PC-3 (cell line): ENCODE measurements at regions not wholly inside any gene's neighbourhood (a gene's known extent, or its start where the extent isn't known, plus 50 kb on each side); places are given as distances from the start of the nearest gene placed in this dataset.
"Not testable (repeated sequence)": the region's sequence is repeated elsewhere in the genome, so short reads cannot be mapped to it uniquely, and the experiment has no call there.

Experiments
- ATAC-seq: fragments of 200-7000 bp; cut with Tn5 transposase; 2 replicates; pipeline ENCODE4 v1.9.1; 2020; ENCODE audit warnings: mild to moderate bottlenecking, moderate library complexity
- BruUV-seq: library from RNA; stranded (reverse); fragments of 400-500 nt; replicated peaks from 2 replicates; lab custom pipeline; 2021; lab: Mats Ljungman, UMichigan
- CTCF ChIA-PET: fragments of 300-600 bp; sonication (Branson Sonifier 250); formaldehyde crosslinking; loops from one replicate; lab custom pipeline; 2022; ENCODE audit warnings: antibody characterized with exemption; lab: Charles Lee
- POLR2A ChIA-PET: fragments of 300-600 bp; sonication (Branson Sonifier 250); formaldehyde crosslinking; loops from one replicate; lab custom pipeline; 2022; ENCODE audit warnings: antibody characterized with exemption; ENCODE audit not compliant: unreplicated experiment; lab: Charles Lee
- DNase-seq: peaks from one replicate; pipeline ENCODE4 v3.0.0-alpha.2; 2015
- H2AFZ ChIP-seq: fragments of 300-600 bp; sonication (generic); 2 replicates; pipeline ENCODE4 v1.6.0; 2016; ENCODE audit warnings: antibody characterized with exemption, low read length
- H3F3A ChIP-seq: fragments of 300-600 bp; sonication (generic); one replicate; pipeline ENCODE4 v1.6.0; 2017; ENCODE audit warnings: antibody characterized with exemption, low read length, control low read depth, mild to moderate bottlenecking; ENCODE audit not compliant: unreplicated experiment
- H3K27ac ChIP-seq: fragments of 300-600 bp; sonication (generic); 2 replicates; pipeline ENCODE4 v1.5.1; 2016; ENCODE audit warnings: mild to moderate bottlenecking, low read length
- H3K27me3 ChIP-seq: fragments of 300-600 bp; sonication (generic); 2 replicates; pipeline ENCODE4 v1.6.1; 2016; ENCODE audit warnings: low read length, mixed read lengths
- H3K36me3 ChIP-seq: fragments of 300-600 bp; sonication (generic); 2 replicates; pipeline ENCODE4 v1.6.1; 2016; ENCODE audit warnings: low read depth, mixed run types, low read length, mixed read lengths
- H3K4me1 ChIP-seq: fragments of 300-600 bp; sonication (generic); 2 replicates; pipeline ENCODE4 v1.5.1; 2016; ENCODE audit warnings: low read length; ENCODE audit not compliant: insufficient read depth
- H3K4me2 ChIP-seq: fragments of 300-600 bp; sonication (generic); 2 replicates; pipeline ENCODE4 v1.6.0; 2016; ENCODE audit warnings: low read length
- H3K4me3 ChIP-seq: fragments of 300-600 bp; sonication (generic); 2 replicates; pipeline ENCODE4 v1.5.1; 2016; ENCODE audit warnings: mild to moderate bottlenecking, low read length, mixed read lengths
- H3K79me2 ChIP-seq: fragments of 300-600 bp; sonication (generic); 2 replicates; pipeline ENCODE4 v1.6.1; 2017; ENCODE audit warnings: low read length, mixed read lengths
- H3K9ac ChIP-seq: fragments of 300-600 bp; sonication (generic); 2 replicates; pipeline ENCODE4 v1.6.0; 2016; ENCODE audit warnings: mild to moderate bottlenecking, low read length
- H3K9me2 ChIP-seq: fragments of 300-600 bp; sonication (generic); replicated peaks from 2 replicates; pipeline ENCODE4 v1.6.1; 2016; ENCODE audit warnings: mixed run types, low read length, mixed read lengths
- H3K9me3 ChIP-seq: fragments of 300-600 bp; sonication (generic); 2 replicates; pipeline ENCODE4 v1.6.1; 2016; ENCODE audit warnings: low read length, mixed read lengths
- H4K20me1 ChIP-seq: fragments of 300-600 bp; sonication (generic); 2 replicates; pipeline ENCODE4 v1.6.1; 2016; ENCODE audit warnings: low read length, mixed read lengths
- CTCF ChIP-seq: fragments of 300-600 bp; sonication (generic); conservative IDR thresholded peaks from 2 replicates; pipeline ENCODE4 v1.5.1; 2017; ENCODE audit warnings: antibody characterized with exemption, low read depth, mild to moderate bottlenecking, low read length
- EZH2 ChIP-seq: fragments of 300-600 bp; sonication (generic); IDR thresholded peaks from one replicate; pipeline ENCODE4 v1.6.1; 2017; ENCODE audit warnings: antibody characterized with exemption, mild to moderate bottlenecking, low read length; ENCODE audit not compliant: unreplicated experiment
- EZH2phosphoT487 ChIP-seq: fragments of 300-600 bp; sonication (generic); IDR thresholded peaks from 2 replicates; pipeline ENCODE4 v1.6.1; 2018; ENCODE audit warnings: mild to moderate bottlenecking, antibody characterized with exemption, low read length, borderline replicate concordance
- intact Hi-C: fragments of 100-400 bp; cut with micrococcal nuclease; formaldehyde crosslinking; loops from 2 replicates; pipeline ENCODE4 v1.9.0; 2023

- no peaks in the 10 kb centered on the region for H4K20me1 ChIP-seq
- POLR2A ChIA-PET: no interaction called here
These were observed 236.1 kb downstream of the PARM1 start for GRCh38 chr4:75169020-75169419.

GRCh38 chr4:75168548-75168947 is 235.6 kb downstream of the PARM1 start:
- Histone ChIP-seq H3F3A (no peaks in the 10 kb centered on the region), H2AFZ (no peak overlapping the region)

More at GRCh38 chr4:75169020-75169419, 236.1 kb downstream of the PARM1 start:
- no peak overlapping the region for H2AFZ ChIP-seq
- no peaks in the 10 kb centered on the region for H3K27me3 ChIP-seq
- DNase-seq (no peak), ATAC-seq (no peak)
- no peaks in the 10 kb centered on the region for H3K36me3 ChIP-seq
- no peaks in the 10 kb centered on the region for H3K9me3 ChIP-seq
- H3K4me3 ChIP-seq: no peak overlapping the region
- H3K79me2 ChIP-seq: no peaks in the 10 kb centered on the region
- no peak overlapping the region for H3K9ac ChIP-seq
- CTCF ChIA-PET: no interaction called here
- H3K4me2 ChIP-seq: no peak overlapping the region
- no peaks in the 10 kb centered on the region for H3K9me2 ChIP-seq
- intact Hi-C loops: no loop called here
- no TSS peak for BruUV-seq
- H3K27ac ChIP-seq: no peak overlapping the region
- TF ChIP-seq CTCF: no peak
- no peak for TF ChIP-seq EZH2phosphoT487
- no peak for TF ChIP-seq EZH2
- no peaks in the 10 kb centered on the region for H3K4me1 ChIP-seq
- no peaks in the 10 kb centered on the region for H3F3A ChIP-seq

GRCh38 chr4:75165100-75165499 is 232.2 kb downstream of the PARM1 start:
- H3K27me3 ChIP-seq, H3K27ac ChIP-seq, H3K36me3 ChIP-seq, H3K9me3 ChIP-seq, H3F3A ChIP-seq, H3K9me2 ChIP-seq, ATAC-seq, H3K79me2 ChIP-seq, H2AFZ ChIP-seq, H3K4me2 ChIP-seq, H3K4me3 ChIP-seq, DNase-seq, H3K9ac ChIP-seq, H4K20me1 ChIP-seq, H3K4me1 ChIP-seq, CTCF ChIA-PET, BruUV-seq, intact Hi-C loops, POLR2A ChIA-PET: not testable (repeated sequence)

More at GRCh38 chr4:75168548-75168947, 235.6 kb downstream of the PARM1 start:
- Histone ChIP-seq H3K27ac (no peak overlapping the region), H3K79me2 (no peaks in the 10 kb centered on the region), H3K36me3 (no peaks in the 10 kb centered on the region), H3K9me3 (no peaks in the 10 kb centered on the region), H3K9ac (no peak overlapping the region), H3K4me2 (no peak overlapping the region), H3K4me3 (no peak overlapping the region), H3K4me1 (no peaks in the 10 kb centered on the region), H3K27me3 (no peaks in the 10 kb centered on the region), H3K9me2 (no peaks in the 10 kb centered on the region), H4K20me1 (no peaks in the 10 kb centered on the region)
- no peak for ATAC-seq
- ChIA-PET CTCF (no interaction called here), POLR2A (no interaction called here)
- no peak for DNase-seq
- intact Hi-C loops: no loop called here
- BruUV-seq: no TSS peak
- no peak for TF ChIP-seq EZH2
- no peak for TF ChIP-seq CTCF
- no peak for TF ChIP-seq EZH2phosphoT487
